T-helper 17 cell (primary cell): ENCODE measurements at regions not wholly inside any gene's neighbourhood (a gene's known extent, or its start where the extent isn't known, plus 50 kb on each side); places are given as distances from the start of the nearest gene placed in this dataset.

Source experiments
- ATAC-seq: fragments of 150-1000 bp; cut with Tn5 transposase; 2 replicates; pipeline ENCODE4 v1.10.0; 2021; ENCODE audit warnings: mild to moderate bottlenecking, moderate library complexity
- DNase-seq, 3 donors: peaks; one replicate each; pipeline versions ENCODE4 v3.0.0 to v3.0.0-alpha.2; 2020 to 2021
- H3K9me3 ChIP-seq: one replicate; pipeline ENCODE4 v1.7.0; 2013; ENCODE audit warnings: low read length, mild to moderate bottlenecking; ENCODE audit not compliant: control insufficient read depth, poor library complexity, severe bottlenecking
- H3K27ac Mint-ChIP-seq: one replicate; pipeline ENCODE4 v1.8.0; 2022; ENCODE audit warnings: mild to moderate bottlenecking, moderate library complexity, mixed read lengths
- H3K27me3 Mint-ChIP-seq: one replicate; pipeline ENCODE4 v1.8.0; 2022; ENCODE audit warnings: mixed read lengths
- H3K36me3 Mint-ChIP-seq: one replicate; pipeline ENCODE4 v1.8.0; 2022; ENCODE audit warnings: low read depth, mixed read lengths
- H3K4me1 Mint-ChIP-seq: one replicate; pipeline ENCODE4 v1.8.0; 2022; ENCODE audit warnings: mild to moderate bottlenecking, mixed read lengths
- H3K4me3 Mint-ChIP-seq: one replicate; pipeline ENCODE4 v1.8.0; 2022; ENCODE audit warnings: mild to moderate bottlenecking, moderate library complexity, mixed read lengths

DNA sequence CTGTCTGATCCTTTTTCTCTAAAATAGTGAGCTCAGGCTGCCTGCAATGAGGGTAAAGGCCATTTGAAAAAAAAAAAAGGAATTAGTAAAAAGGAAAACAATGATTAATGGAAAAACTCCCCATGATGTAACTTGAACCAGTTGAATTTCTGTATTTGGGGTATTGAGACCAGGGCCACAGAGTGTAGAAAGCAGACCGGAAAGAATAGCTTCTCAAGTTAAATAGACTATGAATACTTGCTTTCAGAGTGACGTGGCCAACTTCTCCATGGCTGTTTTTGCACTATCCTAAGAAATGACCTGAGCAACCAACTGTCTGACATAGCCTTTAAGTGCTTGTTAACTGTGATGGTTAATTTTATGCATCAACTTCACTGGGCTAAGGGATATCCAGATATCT, 222.1 kb upstream of the INTU start:
- no peak for DNase-seq
- ATAC-seq: no peak

DNA sequence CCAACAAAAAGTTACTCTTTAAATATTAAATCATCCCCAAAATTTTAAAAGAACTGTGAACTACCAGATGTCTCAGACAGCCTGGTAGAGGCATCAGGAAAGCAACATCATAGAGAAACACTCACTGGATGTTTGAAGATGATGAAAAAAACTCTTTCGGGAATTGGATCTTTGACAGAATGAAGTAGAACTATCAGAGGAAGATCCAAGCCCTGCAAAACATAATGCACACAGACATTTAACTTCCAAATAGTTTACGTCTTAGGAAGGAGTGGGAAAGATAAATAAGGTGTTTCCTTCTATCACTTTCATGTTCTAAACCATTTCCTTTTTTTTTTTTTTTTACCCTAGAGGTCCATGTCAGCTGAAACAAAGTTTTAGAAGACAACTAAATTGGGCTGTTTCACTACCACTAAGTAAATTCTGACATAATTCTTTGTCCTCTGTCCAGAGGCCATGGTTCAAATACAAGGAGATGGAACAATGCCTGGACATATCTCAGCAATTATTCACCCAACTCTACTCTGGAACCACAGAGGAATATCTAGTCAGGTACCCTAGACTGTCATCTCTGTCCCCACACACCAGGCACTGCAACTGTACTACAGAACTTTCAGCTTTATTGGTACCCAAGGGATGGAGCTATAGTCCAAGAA, 217.7 kb upstream of the INTU start:
- ATAC-seq (no peak), DNase-seq (no peak)
- no peaks in the 10 kb centered on the region for H3K9me3 ChIP-seq
- Mint-ChIP-seq H3K36me3 (no peaks in the 10 kb centered on the region), H3K27ac (no peak overlapping the region), H3K4me1 (no peaks in the 10 kb centered on the region), H3K4me3 (no peak overlapping the region), H3K27me3 (no peaks in the 10 kb centered on the region)

More for the DNA sequence above, 222.1 kb upstream of the INTU start:
- Mint-ChIP-seq H3K36me3 (no peaks in the 10 kb centered on the region), H3K27me3 (no peaks in the 10 kb centered on the region), H3K27ac (no peak overlapping the region), H3K4me1 (no peaks in the 10 kb centered on the region), H3K4me3 (no peak overlapping the region)
- no peaks in the 10 kb centered on the region for H3K9me3 ChIP-seq

DNA sequence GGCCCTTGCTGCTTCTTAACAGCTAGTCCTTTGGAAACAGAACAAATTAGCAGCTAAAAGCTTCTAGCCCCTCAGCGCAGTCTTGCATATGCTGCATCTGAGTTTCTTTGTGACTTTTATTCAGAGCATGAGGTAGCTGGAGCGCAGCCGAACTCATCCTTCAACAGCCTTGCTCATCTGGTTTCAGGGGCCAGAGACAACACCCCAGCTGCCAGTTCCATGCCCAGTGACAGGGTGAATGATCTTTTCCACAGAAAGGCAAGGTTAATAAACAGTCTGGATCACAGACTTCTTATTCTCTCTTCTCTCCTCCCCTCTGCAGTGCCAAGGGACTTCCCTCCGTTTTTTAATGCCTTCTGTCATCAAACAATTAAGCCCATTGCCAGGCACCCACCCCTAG, 216.6 kb upstream of the INTU start:
- H3K9me3 ChIP-seq: no peaks in the 10 kb centered on the region
- Mint-ChIP-seq H3K36me3 (no peaks in the 10 kb centered on the region), H3K4me1 (no peaks in the 10 kb centered on the region), H3K27ac (no peak overlapping the region), H3K27me3 (no peaks in the 10 kb centered on the region), H3K4me3 (no peak overlapping the region)
- ATAC-seq (no peak), DNase-seq (no peak)

DNA sequence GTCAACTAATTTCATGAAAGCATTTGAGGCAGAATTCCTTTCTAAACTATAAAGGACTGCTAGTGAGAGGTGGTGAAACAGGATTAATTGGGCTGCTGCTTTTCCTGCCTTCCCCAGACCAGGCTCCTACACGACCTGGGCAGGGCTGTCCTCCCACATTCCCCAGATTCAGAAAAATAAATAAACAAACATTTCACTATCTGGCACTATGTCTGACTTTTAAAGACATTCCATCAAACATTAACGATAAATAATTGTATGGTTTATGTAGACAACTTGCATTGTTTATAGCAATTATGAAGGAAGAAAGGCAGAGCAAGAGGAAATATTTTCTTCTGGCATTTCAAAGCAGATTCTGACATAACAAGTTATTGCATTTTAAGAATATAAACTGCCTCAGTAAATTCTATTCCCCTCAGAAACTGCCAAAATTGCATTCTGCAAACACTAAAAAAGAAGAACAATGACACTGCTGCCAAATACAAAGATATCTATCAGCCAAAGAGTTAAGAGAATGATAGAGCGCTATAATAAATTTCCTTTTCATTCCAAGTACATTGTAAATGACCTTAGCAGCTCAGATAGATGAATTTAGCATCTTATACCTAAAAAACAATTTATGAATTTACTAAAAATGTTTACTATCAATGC, 214.7 kb upstream of the INTU start:
- Mint-ChIP-seq H3K36me3 (no peaks in the 10 kb centered on the region), H3K4me1 (no peaks in the 10 kb centered on the region), H3K4me3 (no peak overlapping the region), H3K27me3 (no peaks in the 10 kb centered on the region), H3K27ac (no peak overlapping the region)
- no peak for ATAC-seq
- no peak for DNase-seq
- no peaks in the 10 kb centered on the region for H3K9me3 ChIP-seq

DNA sequence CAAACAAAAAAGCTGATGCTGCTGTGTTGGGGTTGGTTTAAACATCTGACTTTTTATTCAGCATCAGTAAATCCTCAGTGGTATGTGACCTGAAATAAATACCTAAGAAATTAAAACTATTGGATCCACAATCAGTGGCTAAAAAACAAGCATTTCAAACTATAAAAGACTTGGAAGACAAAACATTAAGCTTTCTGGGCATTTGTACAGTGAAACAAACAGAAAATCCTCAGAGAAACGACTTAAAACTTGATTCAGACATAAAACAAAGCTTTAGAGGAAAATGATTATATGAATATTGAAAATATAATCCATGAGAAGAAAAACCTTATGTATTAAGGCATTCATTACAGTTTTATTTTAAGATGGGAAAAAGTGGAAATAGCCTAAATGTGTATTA, 213.3 kb upstream of the INTU start:
- Mint-ChIP-seq H3K4me3 (no peak overlapping the region), H3K27me3 (no peaks in the 10 kb centered on the region), H3K4me1 (no peaks in the 10 kb centered on the region), H3K36me3 (no peaks in the 10 kb centered on the region), H3K27ac (no peak overlapping the region)
- ATAC-seq (no peak), DNase-seq (no peak)
- no peaks in the 10 kb centered on the region for H3K9me3 ChIP-seq

DNA sequence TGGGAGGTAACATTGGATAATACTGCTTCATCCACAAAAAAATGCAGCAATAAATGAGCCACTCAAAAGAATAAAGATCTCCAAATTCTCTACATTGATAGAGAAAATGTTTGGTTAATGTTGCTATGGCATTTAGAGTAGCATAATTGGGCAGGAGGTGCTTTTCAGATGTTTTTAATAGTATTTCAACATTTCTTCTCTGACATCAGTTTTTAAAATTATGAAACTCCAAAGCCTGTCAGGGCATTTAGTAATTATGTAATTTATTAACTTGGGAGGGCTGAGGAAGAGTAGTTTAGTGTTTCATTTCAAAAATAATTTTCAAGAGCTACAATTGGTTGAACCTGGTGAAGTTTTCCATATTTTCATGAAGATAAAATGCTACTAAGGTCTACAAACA, 211.3 kb upstream of the INTU start:
- DNase-seq: no peak
- H3K4me3 Mint-ChIP-seq: no peak overlapping the region
- no peaks in the 10 kb centered on the region for H3K27me3 Mint-ChIP-seq
- H3K27ac Mint-ChIP-seq: no peak overlapping the region
- H3K36me3 Mint-ChIP-seq: no peaks in the 10 kb centered on the region
- no peaks in the 10 kb centered on the region for H3K4me1 Mint-ChIP-seq
- ATAC-seq: no peak
- H3K9me3 ChIP-seq: no peaks in the 10 kb centered on the region

DNA sequence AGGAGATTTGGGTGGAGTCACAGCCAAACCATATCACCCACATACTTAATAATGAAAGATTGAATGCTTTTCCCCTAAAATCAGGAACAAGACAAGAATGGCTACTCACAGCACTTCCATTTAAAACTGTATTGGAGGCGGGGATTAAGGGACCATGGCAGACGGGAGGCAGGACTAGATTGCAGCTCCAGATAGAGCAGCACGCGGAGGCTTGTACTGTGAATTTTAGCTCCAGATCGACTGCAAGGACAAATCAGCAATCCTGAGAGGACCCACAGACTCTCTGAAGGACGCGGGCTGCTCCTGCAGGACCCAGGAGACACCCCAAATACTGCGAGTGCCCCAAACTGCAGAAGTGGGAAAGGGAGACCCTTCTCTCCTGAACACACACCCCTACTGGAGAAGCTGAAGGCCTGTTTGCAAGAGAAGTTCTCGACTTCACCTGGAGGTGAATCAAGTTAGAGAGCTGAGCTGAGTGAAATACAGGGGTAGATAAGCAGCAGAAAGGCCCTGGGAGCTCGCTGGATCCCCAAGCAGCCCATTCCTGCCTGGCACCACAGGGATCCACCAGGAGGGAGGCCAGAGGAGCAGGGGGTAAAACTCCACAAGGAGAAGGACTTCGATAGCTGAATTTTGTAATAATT, 207.4 kb upstream of the INTU start:
- no peaks in the 10 kb centered on the region for H3K4me1 Mint-ChIP-seq
- no peak overlapping the region for H3K27ac Mint-ChIP-seq
- ATAC-seq: no peak
- no peaks in the 10 kb centered on the region for H3K27me3 Mint-ChIP-seq
- H3K4me3 Mint-ChIP-seq: no peak overlapping the region
- no peaks in the 10 kb centered on the region for H3K36me3 Mint-ChIP-seq
- no peak for DNase-seq
- H3K9me3 ChIP-seq: no peaks in the 10 kb centered on the region

DNA sequence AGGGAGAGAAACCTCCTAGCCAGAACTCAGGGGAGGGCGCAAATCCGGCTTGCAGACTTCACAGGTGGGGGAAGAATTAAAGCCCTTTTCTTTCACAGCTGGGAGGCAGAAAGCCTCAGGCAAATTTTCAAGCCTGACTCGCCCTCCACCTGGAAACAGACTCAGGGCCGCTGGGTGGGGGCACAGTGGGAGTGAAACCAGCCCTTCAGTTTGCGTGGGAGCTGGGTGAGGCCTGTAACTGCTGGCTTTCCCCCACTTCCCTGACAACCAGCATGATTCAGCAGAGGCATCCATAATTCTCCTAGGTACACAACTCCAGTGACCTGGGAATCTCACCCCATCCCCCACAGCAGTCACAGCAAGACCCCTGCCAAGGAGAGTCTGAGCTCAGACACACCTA, 206.9 kb upstream of the INTU start:
- Mint-ChIP-seq H3K27ac (no peak overlapping the region), H3K27me3 (no peaks in the 10 kb centered on the region), H3K36me3 (no peaks in the 10 kb centered on the region), H3K4me1 (no peaks in the 10 kb centered on the region), H3K4me3 (no peak overlapping the region)
- H3K9me3 ChIP-seq: no peaks in the 10 kb centered on the region
- ATAC-seq: no peak
- DNase-seq: no peak

DNA sequence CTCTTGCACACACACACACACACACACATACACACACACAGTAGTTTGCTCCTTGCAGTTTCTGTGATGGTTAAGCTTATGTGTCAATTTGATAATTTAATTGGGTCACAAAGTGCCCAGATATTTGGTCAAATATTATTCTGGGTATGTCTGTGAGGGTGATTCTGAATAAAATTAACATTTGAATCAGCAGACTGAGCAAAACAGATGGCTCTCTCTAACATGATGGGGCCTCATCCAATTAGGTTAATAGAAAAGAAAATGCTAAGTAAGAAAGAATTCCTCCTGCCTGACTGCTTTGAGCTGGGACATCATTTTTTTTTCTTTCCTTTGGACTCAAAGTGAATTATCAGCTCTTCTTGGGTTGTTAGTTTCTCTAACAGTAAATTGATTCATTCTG, 191.2 kb upstream of the INTU start:
- no peak for ATAC-seq
- Mint-ChIP-seq H3K27ac (no peak overlapping the region), H3K4me1 (no peaks in the 10 kb centered on the region), H3K36me3 (no peaks in the 10 kb centered on the region), H3K27me3 (no peaks in the 10 kb centered on the region), H3K4me3 (no peak overlapping the region)
- no peak for DNase-seq
- H3K9me3 ChIP-seq: no peaks in the 10 kb centered on the region

DNA sequence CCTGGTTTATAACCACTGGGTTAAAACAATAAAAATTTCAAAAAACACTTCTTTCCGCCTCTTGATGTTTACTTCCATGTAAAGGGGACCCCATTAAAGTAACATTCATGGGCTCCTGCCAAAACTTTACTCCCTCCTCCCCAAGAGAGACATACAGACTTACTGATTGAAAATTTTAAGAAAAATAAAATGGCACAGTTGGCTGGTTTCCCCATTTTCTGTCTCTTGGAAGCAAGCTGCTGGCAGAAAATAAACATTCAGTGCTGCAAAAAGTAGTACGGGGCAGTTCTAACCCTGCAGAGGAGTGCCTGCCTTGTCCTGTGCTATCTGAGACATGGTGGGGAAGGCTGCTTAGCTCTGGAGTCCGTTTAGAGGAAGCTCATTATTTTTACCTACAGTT, 187.3 kb upstream of the INTU start:
- no peak overlapping the region for H3K4me3 Mint-ChIP-seq
- ATAC-seq: no peak
- no peaks in the 10 kb centered on the region for H3K9me3 ChIP-seq

DNA sequence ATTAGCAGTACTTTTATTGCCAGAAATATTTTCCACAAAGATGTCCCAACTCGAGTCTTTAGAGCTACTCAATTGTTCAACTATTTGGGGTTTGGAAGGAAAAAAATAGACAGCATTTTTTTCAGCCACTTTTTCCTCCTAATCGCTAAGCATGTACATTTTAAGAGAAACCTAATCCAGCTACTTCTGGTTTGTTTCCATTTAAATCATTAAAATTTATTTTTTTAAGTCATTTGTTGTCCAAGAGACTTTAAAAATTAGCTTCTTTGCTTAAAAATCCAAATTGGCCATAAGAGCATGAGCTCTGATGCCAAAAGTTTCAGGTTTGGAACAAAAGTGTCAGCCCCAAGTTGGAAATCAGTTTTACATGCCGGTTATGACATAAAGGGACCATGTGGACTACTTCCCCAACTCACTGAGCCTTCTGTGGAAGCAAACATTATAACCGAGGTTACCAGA, 186.3 kb upstream of the INTU start:
- no peak for DNase-seq
- Mint-ChIP-seq H3K4me3 (no peak overlapping the region), H3K27ac (no peak overlapping the region), H3K4me1 (no peaks in the 10 kb centered on the region), H3K27me3 (no peaks in the 10 kb centered on the region), H3K36me3 (no peaks in the 10 kb centered on the region)
- no peak for ATAC-seq
- H3K9me3 ChIP-seq: no peaks in the 10 kb centered on the region

More for the DNA sequence above, 187.3 kb upstream of the INTU start:
- no peak for DNase-seq
- Mint-ChIP-seq H3K36me3 (no peaks in the 10 kb centered on the region), H3K27ac (no peak overlapping the region), H3K27me3 (no peaks in the 10 kb centered on the region), H3K4me1 (no peaks in the 10 kb centered on the region)

DNA sequence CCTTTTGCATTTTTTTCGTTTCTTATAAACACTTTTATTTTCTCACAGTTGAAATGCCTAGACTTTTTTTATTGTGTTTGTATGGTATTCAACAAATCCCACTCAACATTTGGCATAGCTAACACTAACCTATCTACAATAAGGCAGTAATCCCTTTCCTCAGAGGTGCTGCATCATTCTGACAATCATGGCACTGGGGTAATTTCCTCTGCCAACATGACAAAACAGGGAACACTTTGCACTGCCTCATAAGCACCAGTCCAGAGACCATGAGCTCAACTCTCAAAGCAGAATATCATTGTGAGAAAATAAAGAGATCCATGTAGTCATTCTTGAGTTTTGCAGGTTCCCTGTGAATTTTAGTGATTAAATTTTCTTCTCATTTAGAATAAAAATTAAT, 183.8 kb upstream of the INTU start:
- DNase-seq (no peak), ATAC-seq (no peak)
- H3K9me3 ChIP-seq: no peaks in the 10 kb centered on the region
- Mint-ChIP-seq H3K27ac (no peak overlapping the region), H3K4me3 (no peak overlapping the region), H3K27me3 (no peaks in the 10 kb centered on the region), H3K36me3 (no peaks in the 10 kb centered on the region), H3K4me1 (no peaks in the 10 kb centered on the region)

DNA sequence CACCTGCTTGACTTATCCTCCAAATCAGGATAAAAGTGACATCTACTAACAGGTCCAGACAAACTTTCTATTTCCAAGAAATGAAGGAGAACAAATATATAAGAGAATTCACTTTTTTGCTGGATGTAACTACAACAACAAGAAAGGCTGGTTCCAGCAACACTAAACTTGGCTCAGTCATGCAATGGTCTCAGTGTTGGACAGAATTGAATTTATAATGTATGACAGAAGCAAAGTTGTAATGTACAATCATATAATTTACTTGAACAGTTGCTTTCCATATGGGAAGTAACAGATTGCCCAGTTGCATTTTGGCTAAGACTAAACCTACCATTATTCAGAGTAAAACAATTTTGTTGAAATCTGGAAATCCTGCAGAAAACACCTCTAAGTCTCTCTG, 183.3 kb upstream of the INTU start:
- Mint-ChIP-seq H3K4me1 (no peaks in the 10 kb centered on the region), H3K36me3 (no peaks in the 10 kb centered on the region), H3K4me3 (no peak overlapping the region), H3K27me3 (no peaks in the 10 kb centered on the region), H3K27ac (no peak overlapping the region)
- DNase-seq: no peak
- ATAC-seq: no peak
- no peaks in the 10 kb centered on the region for H3K9me3 ChIP-seq

DNA sequence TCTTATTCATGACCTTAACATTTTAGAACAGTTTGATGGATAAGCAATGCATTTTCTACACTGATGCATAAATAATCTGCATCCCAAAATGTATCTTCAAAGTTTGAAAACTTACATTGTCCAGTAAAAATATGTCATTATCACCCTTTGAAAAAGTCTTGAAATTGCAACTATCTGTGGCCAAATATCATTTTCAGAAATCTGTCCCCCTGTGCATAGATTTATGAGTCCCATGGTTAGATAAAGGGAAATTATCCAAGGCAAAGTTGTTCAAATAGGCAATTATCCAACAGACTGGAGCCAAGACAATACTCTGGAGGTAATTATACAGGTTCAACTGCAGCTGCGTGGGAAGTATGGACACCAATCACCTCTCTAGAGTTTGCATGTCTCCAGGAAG, 182.5 kb upstream of the INTU start:
- no peak for DNase-seq
- Mint-ChIP-seq H3K27me3 (no peaks in the 10 kb centered on the region), H3K4me1 (no peaks in the 10 kb centered on the region), H3K4me3 (no peak overlapping the region), H3K27ac (no peak overlapping the region), H3K36me3 (no peaks in the 10 kb centered on the region)
- no peaks in the 10 kb centered on the region for H3K9me3 ChIP-seq
- no peak for ATAC-seq
